Kidney epithelial cell (primary cell): ENCODE measurements at regions not wholly inside any gene's neighbourhood (a gene's known extent, or its start where the extent isn't known, plus 50 kb on each side); places are given as distances from the start of the nearest gene placed in this dataset.

ENCODE experiments used
- DNase-seq: peaks from one replicate; pipeline ENCODE4 v3.0.0-alpha.2; 2010; ENCODE audit warnings: low read depth
- H3K27me3 ChIP-seq: 2 replicates; pipeline ENCODE4 v1.6.0; 2011; ENCODE audit warnings: low read length; ENCODE audit not compliant: control insufficient read depth, insufficient read depth
- H3K36me3 ChIP-seq: 2 replicates; pipeline ENCODE4 v1.5.1; 2011; ENCODE audit warnings: low read length; ENCODE audit not compliant: control insufficient read depth, insufficient read depth
- H3K4me3 ChIP-seq: 2 replicates; pipeline ENCODE4 v1.5.1; 2011; ENCODE audit warnings: low read depth, mild to moderate bottlenecking, control low read depth, low read length
- CTCF ChIP-seq: IDR thresholded peaks from 2 replicates; pipeline ENCODE4 v1.5.1; 2011; ENCODE audit warnings: mild to moderate bottlenecking, moderate library complexity, low read length, control low read depth, inconsistent platforms; ENCODE audit not compliant: insufficient read depth, poor library complexity, severe bottlenecking

GRCh38 chr5:61737964-61738340 is 405.9 kb downstream of the ZSWIM6 start:
- H3K4me3 ChIP-seq, result no peak overlapping the region
- no peak for TF ChIP-seq CTCF
- H3K36me3 ChIP-seq, result no peaks in the 10 kb centered on the region
- no peaks in the 10 kb centered on the region for H3K27me3 ChIP-seq
- no peak for DNase-seq

- no peaks in the 10 kb centered on the region for H3K27me3 ChIP-seq
- no peaks in the 10 kb centered on the region for H3K36me3 ChIP-seq
- no peak for DNase-seq
- no peak for TF ChIP-seq CTCF
- no peak overlapping the region for H3K4me3 ChIP-seq
Observed at GRCh38 chr5:61738446-61738845, 406.4 kb downstream of the ZSWIM6 start.

GRCh38 chr5:61744690-61745619 is 412.9 kb downstream of the ZSWIM6 start:
- Histone ChIP-seq H3K36me3 (no peaks in the 10 kb centered on the region), H3K4me3 (no peak overlapping the region), H3K27me3 (no peaks in the 10 kb centered on the region)
- no peak for TF ChIP-seq CTCF
- DNase-seq, result no peak

GRCh38 chr5:61746831-61747575 is 414.9 kb downstream of the ZSWIM6 start:
- TF ChIP-seq CTCF, result no peak
- Histone ChIP-seq H3K36me3 (no peaks in the 10 kb centered on the region), H3K4me3 (no peak overlapping the region), H3K27me3 (no peaks in the 10 kb centered on the region)
- no peak for DNase-seq

- Histone ChIP-seq H3K4me3 (no peak overlapping the region), H3K36me3 (no peaks in the 10 kb centered on the region), H3K27me3 (no peaks in the 10 kb centered on the region)
- no peak for DNase-seq
- TF ChIP-seq CTCF, result no peak
Observed at GRCh38 chr5:61748121-61748520, 416.1 kb downstream of the ZSWIM6 start.
